ENCODE measurements at regions not wholly inside any gene's neighbourhood (a gene's known extent, or its start where the extent isn't known, plus 50 kb on each side); places are given as distances from the start of the nearest gene placed in this dataset.

DNA sequence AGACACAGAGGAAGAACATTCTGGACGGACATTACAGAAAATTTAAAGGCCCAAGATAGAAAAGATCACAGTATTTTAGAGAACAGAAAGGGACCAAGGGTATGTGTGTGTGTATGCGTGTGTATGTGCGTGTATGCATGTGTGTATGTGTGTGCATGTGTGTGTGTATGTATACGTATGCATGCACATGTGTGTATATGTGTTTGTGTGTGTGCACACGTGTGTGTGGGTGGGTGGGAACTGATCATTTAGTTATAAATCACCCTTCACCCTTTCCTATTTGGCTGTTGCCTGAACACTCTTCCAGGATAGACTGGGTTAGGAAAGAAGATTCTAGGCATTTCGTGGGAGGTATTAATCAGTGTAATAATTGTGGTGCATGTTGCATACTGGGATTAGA is 634.4 kb downstream of the DHX35 start:
- TF ChIP-seq, protein P1, sequence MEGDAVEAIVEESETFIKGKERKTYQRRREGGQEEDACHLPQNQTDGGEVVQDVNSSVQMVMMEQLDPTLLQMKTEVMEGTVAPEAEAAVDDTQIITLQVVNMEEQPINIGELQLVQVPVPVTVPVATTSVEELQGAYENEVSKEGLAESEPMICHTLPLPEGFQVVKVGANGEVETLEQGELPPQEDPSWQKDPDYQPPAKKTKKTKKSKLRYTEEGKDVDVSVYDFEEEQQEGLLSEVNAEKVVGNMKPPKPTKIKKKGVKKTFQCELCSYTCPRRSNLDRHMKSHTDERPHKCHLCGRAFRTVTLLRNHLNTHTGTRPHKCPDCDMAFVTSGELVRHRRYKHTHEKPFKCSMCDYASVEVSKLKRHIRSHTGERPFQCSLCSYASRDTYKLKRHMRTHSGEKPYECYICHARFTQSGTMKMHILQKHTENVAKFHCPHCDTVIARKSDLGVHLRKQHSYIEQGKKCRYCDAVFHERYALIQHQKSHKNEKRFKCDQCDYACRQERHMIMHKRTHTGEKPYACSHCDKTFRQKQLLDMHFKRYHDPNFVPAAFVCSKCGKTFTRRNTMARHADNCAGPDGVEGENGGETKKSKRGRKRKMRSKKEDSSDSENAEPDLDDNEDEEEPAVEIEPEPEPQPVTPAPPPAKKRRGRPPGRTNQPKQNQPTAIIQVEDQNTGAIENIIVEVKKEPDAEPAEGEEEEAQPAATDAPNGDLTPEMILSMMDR (conservative IDR thresholded peaks at IDR 0.05 in 1 of 2, IDR thresholded peaks at IDR 0.05 in 1 of 2; ENCODE audit: extremely low read depth in 1 of 2, insufficient read depth in 1 of 2, low read depth in 1 of 2, low read length in 2 of 2), result no peak
- TF ChIP-seq EZH2 (IDR thresholded peaks at IDR 0.05; ENCODE audit: borderline replicate concordance, low read length), result no peak
